Ovary (tissue), 7 donors: ENCODE measurements at regions not wholly inside any gene's neighbourhood (a gene's known extent, or its start where the extent isn't known, plus 50 kb on each side); places are given as distances from the start of the nearest gene placed in this dataset.

Source experiments
- DNase-seq, 5 donors: peaks; one replicate each; pipeline ENCODE4 v3.0.0-alpha.2; 2019 to 2020
- H3K27ac ChIP-seq, 2 donors: fragments of 200-600 bp; one replicate each; pipeline versions ENCODE4 v1.5.1 to v1.8.0; 2019 to 2022
- H3K27me3 ChIP-seq: fragments of 200-600 bp; one replicate; pipeline ENCODE4 v1.8.0; 2022
- H3K36me3 ChIP-seq: fragments of 200-600 bp; sonication (generic); one replicate; pipeline ENCODE4 v1.5.1; 2019
- H3K4me1 ChIP-seq: one replicate; pipeline ENCODE4 v1.8.1; 2013; ENCODE audit warnings: mild to moderate bottlenecking, moderate library complexity; ENCODE audit not compliant: insufficient read depth
- H3K4me3 ChIP-seq: fragments of 200-600 bp; sonication (generic); one replicate; pipeline ENCODE4 v1.5.1; 2017
- H3K9me3 ChIP-seq, 2 donors: fragments of 200-600 bp in 1 of 2; sonication (generic) in 1 of 2; one replicate each; pipeline versions ENCODE4 v1.5.1 to v1.8.1; 2013 to 2019; ENCODE audit warnings: mild to moderate bottlenecking in 1 of 2, moderate library complexity in 1 of 2
- EP300 ChIP-seq: sonication (generic); formaldehyde crosslinking; IDR thresholded peaks from one replicate; pipeline ENCODE4 v1.6.1; 2017; ENCODE audit warnings: antibody characterized with exemption
- POLR2A ChIP-seq: fragments of 450-650 bp; IDR thresholded peaks from one replicate; pipeline ENCODE4 v1.6.1; 2017; ENCODE audit warnings: antibody characterized with exemption, mild to moderate bottlenecking, moderate library complexity
- WGBS, 3 donors: extraction: QIAGEN DNeasy Blood & Tissue Kit in 1 of 3; methylation state at CpG; one replicate each; pipeline versions ENCODE4 v1.1.5 to v1.1.7; 2013 to 2017; 5-methylcytosine and 5-hydroxymethylcytosine counted together
- intact Hi-C, 4 donors: fragments of 100-400 bp; cut with DNase I; formaldehyde crosslinking; loops; one replicate each; pipeline versions ENCODE4 v1.11.0 to v1.15.1; 2022 to 2023
- TF ChIP-seq, protein P1 (sequence below), 3 donors: fragments of 450-650 bp in 2 of 3; fragments of 200-600 bp in 1 of 3; IDR thresholded peaks; one replicate each; pipeline versions ENCODE4 v1.5.1 to v1.8.0; 2016 to 2022; ENCODE audit warnings: antibody characterized with exemption in 3 of 3, mild to moderate bottlenecking in 1 of 3
- donor health status: DM: no; HTN: no; CAD: no; lungs with moderate emphysema.
- donor health status: DM: no; HTN: no; CAD: no.
- donor health status: Bipolar disorder and iron deficiency.
- donor health status: DM: no; HTN: no; CAD: no.
- donor health status: DM: yes; HTN: yes; CAD: no.

GRCh38 chr5:136809382-136809781 is 444.0 kb upstream of the TRPC7 start:
- TF ChIP-seq POLR2A: no peak
- TF ChIP-seq EP300: no peak
- TF ChIP-seq, protein P1, sequence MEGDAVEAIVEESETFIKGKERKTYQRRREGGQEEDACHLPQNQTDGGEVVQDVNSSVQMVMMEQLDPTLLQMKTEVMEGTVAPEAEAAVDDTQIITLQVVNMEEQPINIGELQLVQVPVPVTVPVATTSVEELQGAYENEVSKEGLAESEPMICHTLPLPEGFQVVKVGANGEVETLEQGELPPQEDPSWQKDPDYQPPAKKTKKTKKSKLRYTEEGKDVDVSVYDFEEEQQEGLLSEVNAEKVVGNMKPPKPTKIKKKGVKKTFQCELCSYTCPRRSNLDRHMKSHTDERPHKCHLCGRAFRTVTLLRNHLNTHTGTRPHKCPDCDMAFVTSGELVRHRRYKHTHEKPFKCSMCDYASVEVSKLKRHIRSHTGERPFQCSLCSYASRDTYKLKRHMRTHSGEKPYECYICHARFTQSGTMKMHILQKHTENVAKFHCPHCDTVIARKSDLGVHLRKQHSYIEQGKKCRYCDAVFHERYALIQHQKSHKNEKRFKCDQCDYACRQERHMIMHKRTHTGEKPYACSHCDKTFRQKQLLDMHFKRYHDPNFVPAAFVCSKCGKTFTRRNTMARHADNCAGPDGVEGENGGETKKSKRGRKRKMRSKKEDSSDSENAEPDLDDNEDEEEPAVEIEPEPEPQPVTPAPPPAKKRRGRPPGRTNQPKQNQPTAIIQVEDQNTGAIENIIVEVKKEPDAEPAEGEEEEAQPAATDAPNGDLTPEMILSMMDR (IDR thresholded peaks at IDR 0.05): no peak
- intact Hi-C loops: no loop called here
- Histone ChIP-seq H3K36me3 (no peaks in the 10 kb centered on the region), H3K9me3 (no peaks in the 10 kb centered on the region), H3K4me1 (no peaks in the 10 kb centered on the region), H3K27ac (no peak overlapping the region), H3K27me3 (no peaks in the 10 kb centered on the region), H3K4me3 (no peak overlapping the region)
- no peak for DNase-seq
- WGBS, 3 donors: 29 to 64% (median 44%) methylated on average over 1 of the region's 1 CpG

GRCh38 chr5:136808756-136809155 is 443.4 kb upstream of the TRPC7 start:
- 74 to 79% (median 79%) methylated on average over 4 of the region's 4 CpGs for WGBS, 3 donors
- H3K9me3 ChIP-seq: no peaks in the 10 kb centered on the region
- intact Hi-C loops: no loop called here
- no peaks in the 10 kb centered on the region for H3K4me1 ChIP-seq
- H3K27ac ChIP-seq: no peak overlapping the region
- TF ChIP-seq, protein P1 (IDR thresholded peaks at IDR 0.05): no peak
- no peak for TF ChIP-seq EP300
- no peak for TF ChIP-seq POLR2A
- H3K27me3 ChIP-seq: no peaks in the 10 kb centered on the region
- H3K36me3 ChIP-seq: no peaks in the 10 kb centered on the region
- DNase-seq: no peak
- H3K4me3 ChIP-seq: no peak overlapping the region

DNA sequence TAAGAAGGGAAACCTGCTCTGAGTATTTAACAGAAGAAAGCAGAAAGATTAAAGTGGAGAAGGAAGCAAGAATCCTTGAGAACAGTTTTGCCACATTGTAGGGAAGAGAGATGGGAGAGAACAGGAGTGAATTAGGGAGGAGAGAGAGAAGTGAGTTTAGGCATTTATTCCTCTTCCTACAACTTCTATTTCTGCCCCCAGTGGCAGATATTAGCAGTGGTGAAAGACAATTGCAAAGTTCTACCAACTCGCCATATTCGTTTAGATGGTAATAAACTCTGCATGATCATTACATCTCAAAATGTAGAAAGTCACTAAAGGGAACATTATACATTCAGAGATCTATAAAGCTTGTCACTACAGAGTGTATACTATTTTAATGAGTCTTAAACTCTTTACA is 440.1 kb upstream of the TRPC7 start:
- Histone ChIP-seq H3K36me3 (no peaks in the 10 kb centered on the region), H3K4me3 (no peak overlapping the region), H3K27ac (no peak overlapping the region), H3K4me1 (no peaks in the 10 kb centered on the region), H3K27me3 (no peaks in the 10 kb centered on the region), H3K9me3 (no peaks in the 10 kb centered on the region)
- no peak for DNase-seq
- TF ChIP-seq POLR2A: no peak
- TF ChIP-seq, protein P1 (IDR thresholded peaks at IDR 0.05): no peak
- TF ChIP-seq EP300: no peak
- WGBS, 3 donors: 83 to 91% (median 89%) methylated on average over 2 of the region's 2 CpGs
- intact Hi-C loops: no loop called here

DNA sequence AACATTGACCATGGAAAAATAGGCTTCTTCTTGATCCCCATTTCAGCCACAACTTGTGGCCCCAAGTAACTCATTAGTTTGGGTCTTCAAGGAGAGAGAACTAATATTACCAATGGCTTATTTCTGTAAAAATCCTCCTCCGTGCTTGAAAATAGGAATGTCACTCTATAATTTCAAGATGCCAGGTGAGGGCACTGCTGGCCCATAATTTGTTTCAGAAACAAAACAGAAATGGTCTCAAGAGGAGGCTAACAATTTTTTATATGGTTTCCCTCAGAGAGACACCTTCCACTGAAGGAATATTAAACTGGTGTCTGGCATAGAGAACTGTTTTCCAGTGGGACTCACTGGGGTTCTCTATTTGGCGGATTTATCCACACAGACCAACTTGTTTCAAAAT is 437.0 kb upstream of the TRPC7 start:
- Histone ChIP-seq H3K27me3 (no peaks in the 10 kb centered on the region), H3K9me3 (no peaks in the 10 kb centered on the region), H3K27ac (no peak overlapping the region), H3K4me1 (no peaks in the 10 kb centered on the region), H3K4me3 (no peak overlapping the region), H3K36me3 (no peaks in the 10 kb centered on the region)
- intact Hi-C loops: no loop called here
- TF ChIP-seq, protein P1 (IDR thresholded peaks at IDR 0.05): no peak
- TF ChIP-seq POLR2A (no peak), EP300 (no peak)
- DNase-seq: no peak
- WGBS, 3 donors: 34 to 42% (median 41%) methylated on average over 2 of the region's 2 CpGs
